SKM-1 treated with dmso at 0.1 percent for 144 hours (cell line): ENCODE measurements at regions not wholly inside any gene's neighbourhood (a gene's known extent, or its start where the extent isn't known, plus 50 kb on each side); places are given as distances from the start of the nearest gene placed in this dataset.

ENCODE experiments used
- DNase-seq: peaks from one replicate; lab custom pipeline; 2025; ENCODE audit not compliant: unreplicated experiment; lab: John Stamatoyannopoulos, UW

GRCh38 chr17:68749349-68750207 is 148.4 kb upstream of the FAM20A start:
- no peak for DNase-seq

GRCh38 chr17:68748381-68748780 is 147.2 kb upstream of the FAM20A start:
- DNase-seq: no peak

DNA sequence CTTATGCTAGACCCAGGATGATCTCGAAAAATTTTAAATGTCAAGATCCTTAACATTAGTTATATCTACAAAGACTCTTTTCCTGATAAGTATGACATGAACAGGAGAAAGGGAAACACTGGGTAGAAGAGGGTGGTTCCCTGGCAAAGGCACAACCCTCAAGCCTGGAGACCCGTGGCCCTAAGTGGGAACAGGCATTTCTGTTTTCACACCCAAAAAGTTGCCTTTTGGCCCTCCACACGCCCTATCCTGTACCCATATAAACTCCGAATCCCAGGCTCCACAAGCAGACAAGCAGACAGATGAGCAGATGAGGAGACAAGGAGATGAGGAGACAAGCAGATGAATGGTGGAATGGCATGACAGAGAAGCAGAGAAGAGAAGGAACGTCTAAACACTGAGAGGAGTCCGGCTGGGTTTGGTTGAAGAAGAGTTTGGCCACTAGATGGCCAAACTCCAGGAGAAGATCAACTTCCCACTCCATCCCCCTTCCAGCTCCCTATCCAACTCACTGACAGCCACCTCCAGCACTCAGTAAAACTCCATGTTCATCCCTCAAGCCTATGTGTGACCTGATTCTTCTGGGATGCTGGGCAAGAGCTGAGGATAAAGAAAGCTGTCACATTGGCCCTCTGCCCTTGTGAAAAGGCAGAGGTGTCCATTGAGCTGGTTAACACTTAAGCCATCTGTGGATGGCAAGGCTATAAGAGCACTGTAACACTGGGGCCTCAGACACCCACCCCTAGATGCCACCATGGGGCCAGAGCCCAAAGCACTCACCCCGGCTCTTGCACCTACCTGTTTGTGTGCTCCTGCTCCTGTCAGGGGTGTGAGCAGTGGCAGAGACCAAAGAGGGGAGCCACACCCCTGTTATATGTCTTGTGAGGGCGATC is 139.6 kb upstream of the FAM20A start:
- no peak for DNase-seq

- no peak for DNase-seq
These were observed 136.7 kb upstream of the FAM20A start for GRCh38 chr17:68737761-68738443.

DNA sequence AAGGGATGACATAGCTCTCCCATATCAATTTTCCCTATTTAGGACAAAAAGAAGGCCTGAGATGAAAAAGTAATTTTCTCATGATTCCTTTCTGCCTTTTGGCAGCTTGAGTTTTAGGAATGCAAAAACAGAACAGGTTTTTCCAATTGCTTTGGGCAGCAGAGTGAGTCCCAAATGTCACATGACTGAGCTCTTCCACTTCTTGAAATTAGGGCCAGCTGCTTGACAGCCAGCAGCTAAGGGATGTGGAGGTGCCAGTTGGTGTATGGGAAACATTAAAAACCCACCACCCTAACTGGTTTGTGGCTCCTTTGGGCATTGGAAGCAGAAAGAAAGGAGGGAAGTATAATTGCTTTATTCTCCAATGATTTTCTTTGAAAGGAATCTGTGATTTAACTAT is 133.8 kb upstream of the FAM20A start:
- no peak for DNase-seq

GRCh38 chr17:68734187-68734900 is 133.2 kb upstream of the FAM20A start:
- no peak for DNase-seq

GRCh38 chr17:68733241-68734176 is 132.3 kb upstream of the FAM20A start:
- no peak for DNase-seq

- DNase-seq: no peak
These were observed 131.2 kb upstream of the FAM20A start for GRCh38 chr17:68732301-68732749.

- no peak for DNase-seq
These were observed 130.3 kb upstream of the FAM20A start for GRCh38 chr17:68731465-68731864.

- DNase-seq: no peak
These were observed 118.3 kb upstream of the FAM20A start for GRCh38 chr17:68719431-68719830.

DNA sequence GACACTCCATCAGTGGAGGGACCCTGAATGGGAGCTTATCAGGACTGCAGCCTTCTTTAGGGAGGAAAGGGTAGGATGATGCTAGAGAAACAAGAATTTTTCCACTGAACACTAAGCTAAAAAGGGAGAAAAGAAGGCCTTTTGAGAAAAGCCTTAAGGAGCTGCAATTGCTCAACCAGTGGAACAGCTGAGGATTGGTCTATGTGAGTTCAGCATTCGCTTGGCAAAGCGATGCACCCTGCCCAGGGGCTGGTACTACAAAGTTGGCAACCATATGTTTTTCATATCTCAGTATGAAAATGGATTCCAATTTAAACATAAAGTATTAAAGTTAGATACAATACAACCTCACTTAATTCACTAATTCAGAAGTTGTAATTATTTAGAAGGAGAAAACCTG is 117.8 kb upstream of the FAM20A start:
- DNase-seq: no peak

- DNase-seq: no peak
These were observed 117.3 kb upstream of the FAM20A start for GRCh38 chr17:68718465-68718864.

- no peak for DNase-seq
These were observed 113.5 kb upstream of the FAM20A start for GRCh38 chr17:68714676-68715075.

GRCh38 chr17:68711858-68712257 is 110.7 kb upstream of the FAM20A start:
- no peak for DNase-seq

DNA sequence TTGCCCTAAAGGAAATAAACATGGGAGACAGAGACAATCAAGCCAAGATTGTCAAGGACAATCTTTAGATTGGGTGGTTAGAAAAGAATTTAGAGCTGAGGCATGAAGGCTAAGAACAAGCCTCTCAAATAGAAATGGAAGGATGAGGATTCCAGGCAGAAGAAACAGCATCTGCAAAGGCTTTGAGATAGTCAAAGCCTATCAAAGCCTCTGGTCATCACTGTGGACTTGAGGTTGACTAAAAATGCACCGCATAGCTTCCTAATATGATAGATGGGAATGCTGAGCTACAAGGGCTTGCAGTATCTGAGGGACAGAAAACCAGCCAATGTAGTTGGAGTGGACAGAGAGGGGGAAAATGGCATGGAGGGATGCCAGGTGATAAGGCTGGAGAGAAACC is 109.8 kb upstream of the FAM20A start:
- no peak for DNase-seq

- DNase-seq: no peak
These were observed 109.0 kb upstream of the FAM20A start for GRCh38 chr17:68710035-68710780.

DNA sequence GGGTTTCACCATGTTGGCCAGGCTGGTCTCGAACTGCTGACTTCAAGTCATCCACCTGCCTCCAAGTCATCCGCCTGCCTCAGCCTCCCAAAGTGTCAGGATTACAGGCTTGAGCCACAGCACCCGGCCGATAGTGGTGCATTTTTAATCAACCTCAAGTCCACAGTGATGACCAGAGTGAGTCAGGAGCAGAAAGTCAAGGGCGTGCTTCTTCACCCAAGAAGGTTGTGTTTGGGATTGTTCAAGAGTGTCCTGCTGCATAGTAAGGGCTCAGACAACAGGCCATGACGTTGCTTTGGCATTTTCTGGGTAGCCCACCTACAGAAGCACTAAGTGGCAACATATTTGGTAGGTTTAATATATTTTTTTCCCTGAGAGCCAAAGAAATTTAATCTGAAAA is 108.3 kb upstream of the FAM20A start:
- DNase-seq: no peak

GRCh38 chr17:68707031-68707430 is 105.9 kb upstream of the FAM20A start:
- no peak for DNase-seq

GRCh38 chr17:68706356-68706920 is 105.3 kb upstream of the FAM20A start:
- DNase-seq: no peak
